T-helper 1 cell (primary cell): ENCODE measurements at regions not wholly inside any gene's neighbourhood (a gene's known extent, or its start where the extent isn't known, plus 50 kb on each side); places are given as distances from the start of the nearest gene placed in this dataset.
"Not testable (repeated sequence)": the region's sequence is repeated elsewhere in the genome, so short reads cannot be mapped to it uniquely, and the experiment has no call there.

Experiments used
- DNase-seq, 5 donors: peaks; one replicate each; pipeline ENCODE4 v3.0.0-alpha.2; 2012 to 2020

- DNase-seq = no peak
Measured at GRCh38 chr2:128591022-128591860, 272.6 kb upstream of the HS6ST1 start.

DNA sequence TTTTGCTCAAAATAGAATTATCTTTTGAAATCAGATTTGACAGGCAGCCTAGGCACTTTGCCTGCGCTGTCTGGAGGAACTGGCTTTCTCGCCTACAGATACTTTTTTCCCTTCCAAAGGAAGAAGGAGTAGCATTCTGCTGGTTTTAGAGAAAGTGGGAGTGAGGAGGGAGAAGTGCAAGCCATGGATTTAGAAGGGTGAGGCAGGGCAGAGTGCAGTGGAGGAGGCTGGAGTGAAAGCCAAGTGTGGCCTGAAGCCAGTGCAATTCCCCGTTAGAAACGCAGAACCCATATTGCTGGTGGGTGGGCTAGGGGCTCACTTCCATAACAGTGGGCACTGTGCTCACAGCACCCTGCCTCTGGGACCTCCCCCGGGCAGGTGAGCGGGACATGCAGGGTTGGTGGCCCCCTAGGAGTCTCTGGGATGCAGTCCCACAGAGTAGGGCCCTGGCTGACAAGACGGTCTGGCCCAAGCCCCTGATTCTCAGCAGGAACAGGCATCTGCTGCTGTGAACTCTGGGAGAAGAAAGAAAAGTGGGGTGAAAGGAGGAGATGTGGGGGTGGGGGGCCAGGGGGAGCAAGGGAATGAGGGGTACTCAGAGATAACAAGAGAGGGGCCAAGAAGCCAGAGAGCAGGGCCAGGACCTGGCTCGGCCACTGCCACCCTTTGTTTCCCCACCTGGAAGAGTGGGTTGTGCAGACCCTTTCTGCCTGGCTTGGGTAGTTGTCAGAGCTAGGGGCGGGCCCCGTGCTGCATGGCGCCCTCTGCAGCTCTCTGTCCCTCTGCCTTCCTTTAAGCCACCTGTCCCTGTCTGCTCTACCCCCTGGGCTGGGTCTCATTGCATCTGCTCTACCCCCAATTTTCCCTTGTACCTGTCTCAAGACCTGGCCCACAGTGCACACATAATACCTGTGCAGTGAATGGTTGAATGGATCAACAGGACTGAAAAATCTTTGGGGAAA lies 273.5 kb upstream of the HS6ST1 start:
- no peak for DNase-seq

- no peak for DNase-seq
Measured at GRCh38 chr2:128593518-128593878, 274.8 kb upstream of the HS6ST1 start.

DNA sequence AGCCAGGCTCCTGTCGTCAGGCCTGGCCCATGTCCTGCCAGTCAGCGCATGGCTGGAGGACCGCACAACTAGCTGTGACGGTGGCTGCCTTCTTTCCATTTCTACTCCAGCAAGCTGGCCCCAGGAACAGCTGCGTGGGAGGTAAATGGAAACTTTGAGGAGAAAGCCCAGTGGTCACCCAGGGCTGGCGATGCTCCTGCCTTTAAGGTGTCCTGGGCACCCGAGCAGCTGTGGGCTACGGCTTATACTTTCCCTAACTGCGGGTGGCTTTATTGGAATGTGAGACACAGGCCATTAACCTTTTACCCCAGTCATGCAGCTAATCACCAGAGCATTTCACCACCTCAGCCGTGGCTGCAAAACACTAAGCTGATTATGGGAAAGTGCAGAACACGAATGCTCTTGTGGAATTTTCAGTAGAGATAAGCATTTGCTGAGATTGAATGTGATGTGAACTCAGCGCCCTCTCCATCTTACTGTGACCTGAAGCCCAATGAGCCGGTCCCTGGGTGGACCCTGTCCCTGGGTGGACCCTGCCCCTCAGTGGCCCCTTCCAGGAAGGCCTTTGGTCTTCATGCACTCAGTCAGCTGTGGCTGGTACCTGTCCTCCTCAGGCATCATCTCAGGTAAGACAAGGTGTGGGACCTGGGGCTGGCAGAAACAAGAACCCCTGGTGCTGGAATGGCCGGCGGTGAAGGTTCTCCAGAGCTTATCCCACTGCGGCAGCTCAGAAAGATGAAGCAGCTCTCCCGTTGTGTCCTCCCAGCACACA lies 275.4 kb upstream of the HS6ST1 start:
- DNase-seq = no peak

DNA sequence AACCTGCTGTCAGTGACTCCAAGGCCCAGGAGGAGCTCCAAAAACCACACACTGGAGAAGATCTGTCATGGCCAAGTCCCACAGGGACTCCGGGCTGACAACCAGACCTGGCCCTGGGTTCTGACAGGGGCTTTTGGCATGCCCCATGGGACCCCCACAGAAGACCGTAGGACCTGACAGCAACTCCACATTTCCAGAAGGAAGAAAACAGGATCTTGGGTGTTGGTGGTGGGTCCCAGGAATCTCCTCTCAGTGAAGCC lies 275.9 kb upstream of the HS6ST1 start:
- DNase-seq = no peak

- DNase-seq = no peak
Measured at GRCh38 chr2:128594953-128595677, 276.4 kb upstream of the HS6ST1 start.

- DNase-seq = no peak
Measured at GRCh38 chr2:128595763-128596395, 277.2 kb upstream of the HS6ST1 start.

GRCh38 chr2:128596396-128597120 lies 277.9 kb upstream of the HS6ST1 start:
- no peak for DNase-seq

DNA sequence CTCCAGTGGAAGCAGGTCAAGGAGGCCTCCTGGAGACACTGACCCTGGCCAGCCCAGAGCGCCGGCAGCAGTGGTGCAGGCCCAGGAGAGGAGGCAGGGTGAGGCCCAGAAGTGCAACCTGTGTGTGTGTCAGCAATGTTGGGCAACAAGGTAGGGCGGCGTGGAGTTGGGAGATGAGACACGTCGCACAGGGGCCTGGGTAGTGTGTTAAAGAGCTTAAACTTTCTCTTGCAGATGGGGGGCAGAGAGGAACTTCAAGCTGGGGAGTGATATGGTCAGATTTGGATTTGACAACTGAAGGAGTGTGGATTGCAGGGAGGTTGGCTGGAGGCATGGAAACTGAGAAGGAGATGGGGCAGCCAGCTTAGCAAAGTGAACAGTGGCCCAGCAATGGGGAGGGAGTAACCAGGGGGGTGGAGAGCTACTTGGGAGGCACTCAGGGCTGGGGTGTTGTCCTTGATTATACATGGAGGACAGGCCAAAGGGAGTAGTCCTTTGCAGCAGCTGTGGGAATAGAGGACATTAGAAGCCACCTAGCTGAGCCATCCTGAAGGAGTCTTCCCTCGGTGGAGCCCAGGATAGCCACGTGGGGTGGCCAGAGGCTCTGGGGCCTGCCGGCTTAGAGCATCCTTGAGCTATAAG lies 278.6 kb upstream of the HS6ST1 start:
- no peak for DNase-seq

- DNase-seq = not testable (repeated sequence)
Measured at GRCh38 chr2:128598260-128598659, 279.6 kb upstream of the HS6ST1 start.

DNA sequence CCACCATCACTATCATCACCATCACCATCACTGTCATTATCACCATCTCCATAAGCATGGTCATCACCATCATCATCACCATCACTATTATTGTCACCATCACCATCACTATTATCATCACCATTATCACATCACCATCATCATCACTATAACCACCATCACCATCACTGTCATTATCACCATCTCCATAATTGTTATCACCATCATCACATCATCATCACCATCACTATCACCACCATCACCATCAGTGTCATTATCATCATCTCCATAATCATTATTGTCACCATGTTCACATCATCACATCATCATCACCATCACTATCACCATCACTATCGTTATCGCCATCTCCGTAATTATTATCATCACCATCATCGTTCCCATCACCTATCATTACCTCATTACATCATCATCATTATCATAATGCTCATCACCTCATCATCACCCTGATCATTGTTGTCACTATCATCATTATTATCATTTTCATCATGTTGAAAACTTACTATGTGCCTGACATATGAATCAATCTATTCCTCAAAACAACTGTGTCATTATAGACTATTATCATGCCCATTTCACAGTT lies 280.3 kb upstream of the HS6ST1 start:
- DNase-seq = no peak

GRCh38 chr2:128599700-128600099 lies 281.0 kb upstream of the HS6ST1 start:
- DNase-seq = no peak

DNA sequence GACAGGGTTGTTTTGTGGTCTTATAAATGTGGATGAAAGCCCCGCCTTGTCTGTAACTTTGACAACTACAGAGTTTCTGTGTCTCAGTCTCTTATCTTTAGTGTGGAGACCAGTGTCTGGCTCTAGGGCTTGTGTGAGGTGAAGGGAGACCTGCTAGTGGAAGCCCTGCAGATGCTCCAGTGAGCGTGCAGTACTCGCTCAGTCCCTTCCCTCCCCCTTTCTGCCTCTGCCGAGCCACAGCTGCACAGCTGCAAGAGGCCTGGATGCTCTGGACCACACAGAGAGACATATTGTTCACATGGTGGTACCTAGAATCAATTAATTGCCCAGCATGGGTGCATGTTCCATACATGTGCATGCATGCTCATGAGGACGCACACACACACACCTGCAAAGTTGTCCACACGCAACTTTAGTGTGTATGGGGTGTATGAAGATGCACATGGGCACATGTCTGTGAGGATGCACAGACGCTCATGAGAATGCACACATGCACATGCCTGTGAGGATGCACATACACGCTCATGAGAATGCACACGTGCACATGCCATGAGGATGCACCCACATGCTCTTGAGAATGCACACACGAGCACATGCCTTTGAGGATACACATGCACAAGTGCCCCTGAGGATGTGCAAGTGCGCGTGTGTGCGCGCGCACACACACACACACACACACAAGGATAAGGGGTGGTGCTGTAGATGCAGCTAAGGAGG lies 282.1 kb upstream of the HS6ST1 start:
- DNase-seq = no peak

GRCh38 chr2:128601298-128602037 lies 282.8 kb upstream of the HS6ST1 start:
- no peak for DNase-seq

GRCh38 chr2:128602038-128602698 lies 283.5 kb upstream of the HS6ST1 start:
- DNase-seq = no peak

GRCh38 chr2:128602699-128603101 lies 284.0 kb upstream of the HS6ST1 start:
- no peak for DNase-seq

GRCh38 chr2:128603411-128603924 lies 284.8 kb upstream of the HS6ST1 start:
- no peak for DNase-seq

GRCh38 chr2:128604045-128604444 lies 285.4 kb upstream of the HS6ST1 start:
- no peak for DNase-seq
